Epithelial cell of esophagus (primary cell): ENCODE measurements at regions not wholly inside any gene's neighbourhood (a gene's known extent, or its start where the extent isn't known, plus 50 kb on each side); places are given as distances from the start of the nearest gene placed in this dataset.

Source experiments
- DNase-seq: peaks from one replicate; pipeline ENCODE4 v3.0.0; 2010; ENCODE audit warnings: low read depth
- H3K4me3 ChIP-seq: 2 replicates; pipeline ENCODE4 v1.5.1; 2011; ENCODE audit warnings: mild to moderate bottlenecking, low read length, control low read depth
- TF ChIP-seq, protein P1 (sequence below): IDR thresholded peaks from 2 replicates; pipeline ENCODE4 v1.5.1; 2011; ENCODE audit warnings: low read depth, mild to moderate bottlenecking, low read length, control low read depth, inconsistent platforms; ENCODE audit not compliant: insufficient read depth; ENCODE audit errors: missing control alignments

DNA sequence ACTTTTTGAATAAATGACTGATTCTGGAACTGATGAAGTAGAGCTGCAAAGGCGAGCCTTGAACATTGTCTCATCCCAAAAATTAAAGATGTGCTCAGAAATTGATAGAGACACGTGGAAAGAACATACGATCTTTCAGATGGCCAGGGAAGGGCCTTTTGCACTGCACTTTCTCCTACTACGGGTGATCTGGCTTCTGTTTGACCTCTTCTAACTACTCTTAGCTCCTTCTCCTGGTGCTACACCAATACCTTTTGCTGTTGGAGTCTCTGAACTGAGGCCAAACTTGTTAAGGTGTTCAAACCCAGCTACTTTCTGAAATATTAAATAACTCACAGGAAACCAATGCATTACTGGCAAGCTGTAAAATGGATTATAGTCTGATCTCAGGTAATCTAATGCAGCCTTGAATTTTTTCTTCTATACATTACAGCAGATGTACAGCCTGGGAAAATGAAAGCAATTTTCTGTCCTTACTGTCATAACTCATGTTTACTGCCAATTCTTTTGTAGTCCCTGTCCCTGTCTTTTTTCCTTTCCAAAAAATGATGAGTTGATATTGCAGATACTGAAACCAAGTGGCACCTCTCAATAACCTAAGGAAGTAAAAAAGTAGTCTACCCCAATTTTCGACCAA is 1086.1 kb upstream of the CNTN5 start:
- no peak overlapping the region for H3K4me3 ChIP-seq
- TF ChIP-seq, protein P1, sequence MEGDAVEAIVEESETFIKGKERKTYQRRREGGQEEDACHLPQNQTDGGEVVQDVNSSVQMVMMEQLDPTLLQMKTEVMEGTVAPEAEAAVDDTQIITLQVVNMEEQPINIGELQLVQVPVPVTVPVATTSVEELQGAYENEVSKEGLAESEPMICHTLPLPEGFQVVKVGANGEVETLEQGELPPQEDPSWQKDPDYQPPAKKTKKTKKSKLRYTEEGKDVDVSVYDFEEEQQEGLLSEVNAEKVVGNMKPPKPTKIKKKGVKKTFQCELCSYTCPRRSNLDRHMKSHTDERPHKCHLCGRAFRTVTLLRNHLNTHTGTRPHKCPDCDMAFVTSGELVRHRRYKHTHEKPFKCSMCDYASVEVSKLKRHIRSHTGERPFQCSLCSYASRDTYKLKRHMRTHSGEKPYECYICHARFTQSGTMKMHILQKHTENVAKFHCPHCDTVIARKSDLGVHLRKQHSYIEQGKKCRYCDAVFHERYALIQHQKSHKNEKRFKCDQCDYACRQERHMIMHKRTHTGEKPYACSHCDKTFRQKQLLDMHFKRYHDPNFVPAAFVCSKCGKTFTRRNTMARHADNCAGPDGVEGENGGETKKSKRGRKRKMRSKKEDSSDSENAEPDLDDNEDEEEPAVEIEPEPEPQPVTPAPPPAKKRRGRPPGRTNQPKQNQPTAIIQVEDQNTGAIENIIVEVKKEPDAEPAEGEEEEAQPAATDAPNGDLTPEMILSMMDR: no peak
- DNase-seq: no peak

DNA sequence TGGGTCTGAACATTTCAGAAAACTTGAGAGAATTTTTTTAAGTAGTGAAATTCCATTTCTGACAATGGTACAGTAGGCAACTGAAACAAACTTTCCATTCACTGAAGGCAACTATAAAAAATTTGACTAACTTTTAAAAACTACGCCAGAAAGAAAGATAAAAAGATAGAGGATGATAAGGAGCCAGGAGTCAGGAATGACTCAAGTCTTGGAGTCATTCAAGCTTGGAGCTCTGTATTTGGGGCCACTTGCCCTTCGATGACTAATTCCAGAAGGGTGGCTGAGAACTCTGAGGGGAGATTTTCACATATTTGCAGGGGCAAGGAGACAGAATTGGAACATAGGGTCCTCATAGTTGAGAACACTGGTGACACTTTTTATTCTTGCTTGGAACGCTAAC is 1083.2 kb upstream of the CNTN5 start:
- no peak for DNase-seq
- no peak overlapping the region for H3K4me3 ChIP-seq
- TF ChIP-seq, protein P1: no peak

DNA sequence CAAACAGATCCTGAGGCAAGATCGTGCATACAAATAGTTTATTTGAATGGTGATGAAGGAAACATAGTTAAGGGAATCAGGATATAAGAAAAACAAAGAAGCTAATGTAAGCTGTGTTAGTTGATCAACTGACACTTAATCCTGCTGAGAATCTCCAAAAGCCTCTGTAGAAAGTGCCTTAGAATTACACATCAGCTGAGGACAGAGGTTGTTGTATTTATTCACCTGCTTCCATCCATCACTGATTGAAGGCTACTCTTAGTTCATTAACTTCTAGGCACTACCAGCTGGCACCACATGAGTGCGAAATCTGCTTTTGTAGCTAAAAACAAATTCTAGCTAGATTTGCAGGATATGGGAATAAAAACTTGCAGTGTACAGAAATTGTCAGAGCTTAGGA is 1082.0 kb upstream of the CNTN5 start:
- TF ChIP-seq, protein P1: no peak
- H3K4me3 ChIP-seq: no peak overlapping the region
- no peak for DNase-seq

DNA sequence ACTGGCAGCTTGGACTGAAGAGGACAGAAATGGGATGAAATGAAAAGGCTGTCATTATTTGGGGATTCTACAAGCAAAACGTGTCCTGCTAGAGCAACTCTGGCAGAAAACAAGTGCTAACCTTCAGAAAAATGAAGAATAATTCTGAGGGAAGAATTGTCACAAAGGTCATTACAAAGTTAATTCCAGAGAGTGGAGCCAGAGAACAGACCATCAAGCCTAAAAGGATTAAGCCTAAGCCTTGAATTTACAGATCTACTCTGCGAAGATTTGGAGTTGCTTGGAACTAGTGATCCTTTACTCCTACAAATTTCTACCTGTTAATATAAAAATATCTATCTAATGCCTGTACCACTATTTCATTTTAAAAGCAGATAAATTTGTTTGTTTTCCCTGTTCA is 1077.3 kb upstream of the CNTN5 start:
- DNase-seq: no peak
- TF ChIP-seq, protein P1: no peak
- no peak overlapping the region for H3K4me3 ChIP-seq

DNA sequence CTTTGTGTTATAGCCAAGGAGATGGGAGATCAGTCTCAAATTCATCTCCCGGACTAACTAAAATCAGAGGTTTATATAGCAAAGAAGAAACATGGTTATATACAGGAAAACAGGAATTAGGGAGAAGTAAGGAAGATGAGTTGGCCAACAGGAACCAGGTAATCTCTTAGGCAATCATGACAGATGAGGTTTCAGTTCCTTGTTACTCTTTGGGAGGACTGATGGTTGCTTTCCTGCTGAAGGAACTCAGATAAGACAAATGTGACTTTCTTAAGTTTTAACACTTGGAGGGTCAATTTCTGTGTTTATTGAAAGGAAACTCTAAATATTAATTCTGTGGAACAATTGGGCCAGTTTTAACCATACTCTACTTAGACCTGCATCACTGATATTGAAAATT is 1072.0 kb upstream of the CNTN5 start:
- peak; percentile 21 for DNase-seq
- TF ChIP-seq, protein P1: no peak
- H3K4me3 ChIP-seq: no peak overlapping the region

DNA sequence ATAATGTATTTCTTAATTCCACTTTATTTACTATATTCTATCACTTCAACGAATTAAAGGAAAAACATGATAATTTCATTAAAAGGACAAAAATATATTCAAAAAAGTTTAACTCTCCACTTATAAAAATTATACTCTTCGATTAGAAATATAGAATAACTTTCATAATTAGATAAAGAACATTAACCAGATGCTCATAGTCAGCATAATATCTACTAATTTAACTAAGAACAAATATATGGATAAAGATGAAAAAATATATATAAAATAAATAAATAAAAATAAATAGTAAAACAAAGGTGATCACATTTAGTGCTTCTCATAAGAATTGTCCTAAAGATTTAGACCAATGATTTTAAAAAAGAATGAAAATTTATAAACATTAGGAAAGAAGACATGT is 1065.2 kb upstream of the CNTN5 start:
- no peak overlapping the region for H3K4me3 ChIP-seq
- TF ChIP-seq, protein P1: no peak
- no peak for DNase-seq

DNA sequence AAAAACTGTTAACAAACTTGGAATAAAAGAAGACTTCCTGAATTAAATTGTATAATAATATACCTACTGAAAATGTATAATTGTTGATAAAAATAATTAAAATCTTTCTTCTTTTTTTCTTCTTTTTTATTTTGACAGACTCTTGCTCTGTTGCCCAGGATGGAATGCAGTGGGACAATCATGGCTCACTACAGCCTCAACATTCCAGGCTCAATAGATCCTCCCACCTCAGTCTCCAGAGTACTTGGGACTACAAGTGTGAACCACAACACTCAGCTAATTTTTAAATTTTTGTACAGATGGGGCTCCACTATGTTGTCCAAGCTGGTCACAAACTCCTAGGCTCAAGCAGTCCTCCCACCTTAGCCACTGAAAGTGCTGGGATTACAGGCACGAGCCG is 1063.8 kb upstream of the CNTN5 start:
- no peak overlapping the region for H3K4me3 ChIP-seq
- DNase-seq: no peak
- TF ChIP-seq, protein P1: no peak
